KMS-11 (cell line): ENCODE measurements at regions not wholly inside any gene's neighbourhood (a gene's known extent, or its start where the extent isn't known, plus 50 kb on each side); places are given as distances from the start of the nearest gene placed in this dataset.

Experiments used
- H2AFZ ChIP-seq: fragments of 200-600 bp; sonication (generic); 2 replicates; pipeline ENCODE4 v1.6.1; 2016; ENCODE audit warnings: antibody characterized with exemption, mixed run types, low read depth
- H3K27ac ChIP-seq: fragments of 200-600 bp; sonication (generic); 2 replicates; pipeline ENCODE4 v1.6.1; 2016; ENCODE audit warnings: mild to moderate bottlenecking, mixed run types
- H3K27me3 ChIP-seq: fragments of 200-600 bp; sonication (generic); 2 replicates; pipeline ENCODE4 v1.6.1; 2017; ENCODE audit warnings: mild to moderate bottlenecking, low read depth, mixed run types, moderate library complexity; ENCODE audit not compliant: insufficient read depth
- H3K36me3 ChIP-seq: fragments of 200-600 bp; sonication (generic); 2 replicates; pipeline ENCODE4 v1.6.1; 2017; ENCODE audit warnings: mild to moderate bottlenecking, mixed run types; ENCODE audit not compliant: insufficient read depth
- H3K4me1 ChIP-seq: fragments of 200-600 bp; sonication (generic); 2 replicates; pipeline ENCODE4 v1.6.1; 2016; ENCODE audit warnings: mild to moderate bottlenecking, low read depth, mixed run types; ENCODE audit not compliant: poor library complexity, severe bottlenecking
- H3K4me2 ChIP-seq: fragments of 200-600 bp; sonication (generic); 2 replicates; pipeline ENCODE4 v1.7.0; 2016; ENCODE audit warnings: mild to moderate bottlenecking, mixed run types
- H3K4me3 ChIP-seq: fragments of 200-600 bp; sonication (generic); IDR thresholded peaks from 2 replicates; pipeline ENCODE4 v1.6.1; 2017; ENCODE audit warnings: low read depth, low read length, mixed read lengths; ENCODE audit not compliant: insufficient read depth
- H3K79me2 ChIP-seq: fragments of 200-600 bp; sonication (generic); 2 replicates; pipeline ENCODE4 v1.6.1; 2016; ENCODE audit warnings: low read depth, mixed run types; ENCODE audit not compliant: insufficient read depth
- H3K9ac ChIP-seq: fragments of 200-600 bp; sonication (generic); 2 replicates; pipeline ENCODE4 v1.6.1; 2016; ENCODE audit warnings: mild to moderate bottlenecking, mixed run types
- H4K20me1 ChIP-seq: fragments of 200-600 bp; sonication (generic); 2 replicates; pipeline ENCODE4 v1.6.1; 2016; ENCODE audit warnings: mild to moderate bottlenecking, mixed run types; ENCODE audit not compliant: insufficient read depth
- TF ChIP-seq, protein P1 (sequence below): fragments of 200-600 bp; sonication (generic); conservative IDR thresholded peaks from 2 replicates; pipeline ENCODE4 v1.6.1; 2017; ENCODE audit warnings: low read depth, mild to moderate bottlenecking, antibody characterized with exemption, low read length, moderate library complexity, mixed read lengths

DNA sequence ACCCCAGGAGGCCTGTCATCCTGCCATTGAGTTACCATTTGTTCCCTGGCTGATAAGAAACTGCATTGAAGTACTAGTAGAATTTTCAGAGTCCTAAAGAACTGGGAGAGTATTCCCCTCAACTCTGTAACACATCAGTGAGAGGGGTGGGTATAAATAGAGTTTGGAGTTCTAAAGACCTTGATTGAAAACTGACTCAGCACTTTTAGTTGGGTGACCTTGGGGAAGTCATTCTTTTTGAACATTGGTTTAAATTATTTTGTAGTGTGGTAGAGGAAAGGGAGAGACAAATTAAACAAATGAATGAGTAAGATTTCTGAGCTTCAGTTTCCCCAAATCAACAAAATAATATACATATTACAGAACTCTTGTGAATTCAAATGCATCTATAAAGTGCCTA lies 344.5 kb upstream of the THBS1 start:
- no peaks in the 10 kb centered on the region for H3K79me2 ChIP-seq
- no peak overlapping the region for H3K27ac ChIP-seq
- no peak overlapping the region for H3K4me3 ChIP-seq
- no peaks in the 10 kb centered on the region for H3K4me1 ChIP-seq
- no peak overlapping the region for H3K9ac ChIP-seq
- H3K27me3 ChIP-seq: no peaks in the 10 kb centered on the region
- no peak overlapping the region for H3K4me2 ChIP-seq
- no peaks in the 10 kb centered on the region for H3K36me3 ChIP-seq
- H2AFZ ChIP-seq: no peak overlapping the region
- no peaks in the 10 kb centered on the region for H4K20me1 ChIP-seq
- TF ChIP-seq, protein P1, sequence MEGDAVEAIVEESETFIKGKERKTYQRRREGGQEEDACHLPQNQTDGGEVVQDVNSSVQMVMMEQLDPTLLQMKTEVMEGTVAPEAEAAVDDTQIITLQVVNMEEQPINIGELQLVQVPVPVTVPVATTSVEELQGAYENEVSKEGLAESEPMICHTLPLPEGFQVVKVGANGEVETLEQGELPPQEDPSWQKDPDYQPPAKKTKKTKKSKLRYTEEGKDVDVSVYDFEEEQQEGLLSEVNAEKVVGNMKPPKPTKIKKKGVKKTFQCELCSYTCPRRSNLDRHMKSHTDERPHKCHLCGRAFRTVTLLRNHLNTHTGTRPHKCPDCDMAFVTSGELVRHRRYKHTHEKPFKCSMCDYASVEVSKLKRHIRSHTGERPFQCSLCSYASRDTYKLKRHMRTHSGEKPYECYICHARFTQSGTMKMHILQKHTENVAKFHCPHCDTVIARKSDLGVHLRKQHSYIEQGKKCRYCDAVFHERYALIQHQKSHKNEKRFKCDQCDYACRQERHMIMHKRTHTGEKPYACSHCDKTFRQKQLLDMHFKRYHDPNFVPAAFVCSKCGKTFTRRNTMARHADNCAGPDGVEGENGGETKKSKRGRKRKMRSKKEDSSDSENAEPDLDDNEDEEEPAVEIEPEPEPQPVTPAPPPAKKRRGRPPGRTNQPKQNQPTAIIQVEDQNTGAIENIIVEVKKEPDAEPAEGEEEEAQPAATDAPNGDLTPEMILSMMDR: no peak

DNA sequence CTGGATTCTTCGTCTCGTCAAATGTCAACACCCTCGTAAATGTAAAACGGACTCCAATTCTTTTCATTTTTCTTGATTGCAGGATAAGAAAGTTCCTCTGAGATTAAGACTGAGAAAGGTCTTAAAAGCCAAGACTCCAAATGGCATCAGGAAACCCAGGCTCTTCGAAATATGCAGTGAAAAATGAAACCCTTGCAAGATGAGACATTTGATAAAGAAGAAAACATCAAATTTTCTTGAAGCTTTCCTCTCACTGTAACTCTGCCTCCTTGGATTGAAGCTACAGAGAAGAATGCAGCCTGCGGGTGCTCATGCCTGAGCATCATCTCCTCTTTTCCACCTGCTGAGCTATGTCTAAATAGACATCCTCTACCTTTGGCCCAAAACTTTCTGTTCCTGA lies 342.4 kb upstream of the THBS1 start:
- Histone ChIP-seq H3K4me2 (no peak overlapping the region), H2AFZ (no peak overlapping the region), H3K27me3 (no peaks in the 10 kb centered on the region), H3K4me1 (no peaks in the 10 kb centered on the region), H3K4me3 (no peak overlapping the region), H3K27ac (no peak overlapping the region), H3K9ac (no peak overlapping the region), H3K79me2 (no peaks in the 10 kb centered on the region), H4K20me1 (no peaks in the 10 kb centered on the region), H3K36me3 (no peaks in the 10 kb centered on the region)
- TF ChIP-seq, protein P1: no peak

DNA sequence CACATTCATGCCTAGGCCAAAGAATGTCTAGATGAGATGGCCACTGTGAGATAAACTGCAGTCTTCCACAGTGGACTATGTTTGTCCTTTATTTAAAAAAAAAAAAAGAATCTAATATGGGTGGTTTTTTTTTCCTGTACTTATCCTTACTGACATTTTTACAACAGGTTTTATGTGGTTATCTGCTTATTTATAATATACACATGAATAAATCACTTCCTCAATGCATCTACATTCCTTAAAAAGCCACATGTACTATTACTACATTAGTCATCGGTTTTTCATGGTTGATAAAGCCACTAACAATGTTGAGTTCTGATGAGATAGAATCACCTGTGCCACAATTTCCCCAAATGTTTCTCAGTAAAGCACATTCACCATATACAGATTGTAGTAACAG lies 341.3 kb upstream of the THBS1 start:
- Histone ChIP-seq H3K4me3 (no peak overlapping the region), H3K79me2 (no peaks in the 10 kb centered on the region), H3K9ac (no peak overlapping the region), H3K27me3 (no peaks in the 10 kb centered on the region), H3K27ac (no peak overlapping the region), H3K4me2 (no peak overlapping the region), H3K36me3 (no peaks in the 10 kb centered on the region), H2AFZ (no peak overlapping the region), H3K4me1 (no peaks in the 10 kb centered on the region), H4K20me1 (no peaks in the 10 kb centered on the region)
- TF ChIP-seq, protein P1: no peak

DNA sequence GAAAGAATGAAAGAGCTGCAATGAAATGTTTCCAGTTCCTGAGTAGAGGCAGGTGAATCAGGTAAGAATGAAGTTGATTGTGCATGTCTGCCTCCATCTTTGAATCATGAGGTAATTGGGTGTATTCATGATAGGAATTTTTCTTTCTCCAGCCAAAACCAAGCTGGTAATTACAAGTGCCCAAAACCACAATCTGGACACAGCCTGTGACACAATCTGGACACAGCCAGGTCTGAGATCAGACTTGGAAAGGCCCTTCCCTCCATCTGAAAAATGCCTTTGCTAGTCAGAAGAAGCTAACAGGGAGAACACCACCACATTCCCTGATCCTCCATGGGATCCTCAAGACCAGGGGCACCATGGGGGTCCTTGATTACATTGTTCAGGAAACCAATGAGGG lies 338.5 kb upstream of the THBS1 start:
- Histone ChIP-seq H3K4me1 (no peaks in the 10 kb centered on the region), H3K36me3 (no peaks in the 10 kb centered on the region), H3K4me2 (no peak overlapping the region), H3K9ac (no peak overlapping the region), H3K27ac (no peak overlapping the region), H2AFZ (no peak overlapping the region), H3K79me2 (no peaks in the 10 kb centered on the region), H3K27me3 (no peaks in the 10 kb centered on the region), H3K4me3 (no peak overlapping the region), H4K20me1 (no peaks in the 10 kb centered on the region)
- TF ChIP-seq, protein P1: no peak

DNA sequence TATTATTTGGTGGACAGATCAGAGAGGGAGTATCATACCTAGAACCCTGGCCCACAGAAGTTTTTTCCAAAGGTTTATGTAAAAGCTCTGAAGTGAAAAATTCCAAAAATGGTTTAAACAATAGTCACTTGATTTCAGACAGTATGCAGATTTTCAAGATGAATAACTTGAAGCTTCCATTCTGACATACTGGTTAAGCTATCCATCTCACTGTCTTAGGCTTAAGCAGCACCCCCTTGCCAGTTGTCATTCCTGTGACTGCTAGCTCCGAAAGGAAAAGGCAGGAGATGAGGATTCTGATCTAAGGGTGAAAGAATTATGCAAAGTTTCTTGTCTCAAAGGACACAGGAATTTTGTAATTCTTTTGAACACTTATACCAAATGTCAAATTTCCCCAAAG lies 337.5 kb upstream of the THBS1 start:
- no peak overlapping the region for H3K27ac ChIP-seq
- TF ChIP-seq, protein P1: no peak
- no peaks in the 10 kb centered on the region for H3K4me1 ChIP-seq

More for the DNA sequence above, 337.5 kb upstream of the THBS1 start:
- no peak overlapping the region for H3K4me3 ChIP-seq
- H3K27me3 ChIP-seq: no peaks in the 10 kb centered on the region
- H3K79me2 ChIP-seq: no peaks in the 10 kb centered on the region
- no peaks in the 10 kb centered on the region for H3K36me3 ChIP-seq
- no peak overlapping the region for H3K9ac ChIP-seq
- H3K4me2 ChIP-seq: no peak overlapping the region
- no peak overlapping the region for H2AFZ ChIP-seq
- H4K20me1 ChIP-seq: no peaks in the 10 kb centered on the region
